LNCaP clone FGC (cell line): ENCODE measurements at regions not wholly inside any gene's neighbourhood (a gene's known extent, or its start where the extent isn't known, plus 50 kb on each side); places are given as distances from the start of the nearest gene placed in this dataset.

Source experiments
- DNase-seq: peaks from one replicate; pipeline ENCODE4 v3.0.0-alpha.2; 2011; ENCODE audit warnings: low read depth
- H3K4me3 ChIP-seq: 2 replicates; pipeline ENCODE4 v1.5.1; 2011; ENCODE audit warnings: mild to moderate bottlenecking, low read depth, low read length, control low read depth
- TF ChIP-seq, protein P1 (sequence below): IDR thresholded peaks from 2 replicates; pipeline ENCODE4 v1.5.1; 2012; ENCODE audit warnings: mild to moderate bottlenecking; ENCODE audit not compliant: control insufficient read depth, insufficient read depth; ENCODE audit errors: extremely low read depth

DNA sequence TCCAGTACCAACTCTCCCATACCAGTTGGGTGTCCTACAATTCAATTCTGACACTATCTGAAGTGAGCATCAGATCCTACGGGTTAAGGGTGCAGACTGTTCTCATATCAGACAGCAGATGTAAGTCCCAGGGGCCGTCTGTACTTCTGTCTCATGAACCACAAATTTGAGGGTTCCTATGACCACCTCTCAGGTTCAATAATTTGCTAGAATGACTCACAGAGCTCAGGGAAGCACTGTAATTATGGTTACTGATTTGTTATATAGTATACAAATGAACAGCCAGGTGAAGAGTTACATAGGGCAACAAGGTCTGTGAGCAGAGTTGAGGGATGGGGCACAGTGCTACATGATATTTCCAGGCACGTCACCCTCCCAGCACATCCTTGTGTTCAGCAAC lies 499.1 kb downstream of the DMAC1 start:
- no peak overlapping the region for H3K4me3 ChIP-seq
- TF ChIP-seq, protein P1, sequence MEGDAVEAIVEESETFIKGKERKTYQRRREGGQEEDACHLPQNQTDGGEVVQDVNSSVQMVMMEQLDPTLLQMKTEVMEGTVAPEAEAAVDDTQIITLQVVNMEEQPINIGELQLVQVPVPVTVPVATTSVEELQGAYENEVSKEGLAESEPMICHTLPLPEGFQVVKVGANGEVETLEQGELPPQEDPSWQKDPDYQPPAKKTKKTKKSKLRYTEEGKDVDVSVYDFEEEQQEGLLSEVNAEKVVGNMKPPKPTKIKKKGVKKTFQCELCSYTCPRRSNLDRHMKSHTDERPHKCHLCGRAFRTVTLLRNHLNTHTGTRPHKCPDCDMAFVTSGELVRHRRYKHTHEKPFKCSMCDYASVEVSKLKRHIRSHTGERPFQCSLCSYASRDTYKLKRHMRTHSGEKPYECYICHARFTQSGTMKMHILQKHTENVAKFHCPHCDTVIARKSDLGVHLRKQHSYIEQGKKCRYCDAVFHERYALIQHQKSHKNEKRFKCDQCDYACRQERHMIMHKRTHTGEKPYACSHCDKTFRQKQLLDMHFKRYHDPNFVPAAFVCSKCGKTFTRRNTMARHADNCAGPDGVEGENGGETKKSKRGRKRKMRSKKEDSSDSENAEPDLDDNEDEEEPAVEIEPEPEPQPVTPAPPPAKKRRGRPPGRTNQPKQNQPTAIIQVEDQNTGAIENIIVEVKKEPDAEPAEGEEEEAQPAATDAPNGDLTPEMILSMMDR: no peak
- no peak for DNase-seq

GRCh38 chr9:7298123-7298522 lies 501.5 kb downstream of the DMAC1 start:
- no peak overlapping the region for H3K4me3 ChIP-seq

DNA sequence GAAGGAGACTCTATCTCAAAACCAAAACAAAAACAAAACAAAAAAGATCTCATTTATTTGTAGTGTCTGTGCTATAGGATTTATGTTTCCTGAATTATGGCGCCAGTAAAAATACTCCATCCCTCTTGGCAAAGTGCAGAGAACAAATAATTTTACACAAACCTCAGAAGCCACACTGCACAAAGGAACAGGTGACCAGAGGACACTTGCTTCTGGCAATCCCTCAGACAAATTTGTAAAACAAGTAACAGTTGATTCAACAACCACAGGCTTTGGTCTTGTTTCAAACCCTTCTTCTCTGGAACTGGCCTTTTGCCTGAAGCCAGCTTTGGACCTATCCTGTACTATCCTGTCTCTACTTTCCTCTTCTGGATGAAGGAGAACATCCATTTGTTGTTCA lies 502.1 kb downstream of the DMAC1 start:
- H3K4me3 ChIP-seq: no peak overlapping the region
- peak; percentile 50 for DNase-seq
- TF ChIP-seq, protein P1: no peak

More at GRCh38 chr9:7298123-7298522, 501.5 kb downstream of the DMAC1 start:
- DNase-seq: no peak
- TF ChIP-seq, protein P1: no peak

DNA sequence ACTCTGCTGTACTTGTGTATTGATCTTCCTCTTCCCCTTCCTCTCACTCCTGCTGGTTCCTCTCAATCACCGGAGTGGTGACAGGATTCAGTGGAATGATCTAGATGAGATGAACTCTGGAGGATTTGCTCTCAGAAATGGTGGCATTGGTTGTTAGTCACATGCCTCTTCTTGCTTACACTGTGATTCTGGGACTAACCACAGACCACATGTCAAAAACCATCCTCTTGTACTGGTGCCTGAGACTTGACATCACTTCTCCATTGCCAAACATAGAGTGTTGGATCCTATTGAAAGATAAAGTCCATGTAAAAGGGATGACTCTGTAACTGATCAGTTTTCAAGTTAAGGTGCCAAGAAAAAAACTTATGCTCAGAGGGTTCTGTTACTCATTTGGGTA lies 506.5 kb downstream of the DMAC1 start:
- TF ChIP-seq, protein P1: no peak
- no peak for DNase-seq
- H3K4me3 ChIP-seq: no peak overlapping the region

- TF ChIP-seq, protein P1: no peak
Measured at GRCh38 chr9:7289773-7290172, 509.8 kb downstream of the DMAC1 start.

GRCh38 chr9:7287986-7288385 lies 511.6 kb downstream of the DMAC1 start:
- no peak for DNase-seq
- H3K4me3 ChIP-seq: no peak overlapping the region
- TF ChIP-seq, protein P1: no peak

More at GRCh38 chr9:7289773-7290172, 509.8 kb downstream of the DMAC1 start:
- no peak overlapping the region for H3K4me3 ChIP-seq
- DNase-seq: no peak

GRCh38 chr9:7287065-7287464 lies 512.5 kb downstream of the DMAC1 start:
- DNase-seq: no peak
- TF ChIP-seq, protein P1: no peak
- no peak overlapping the region for H3K4me3 ChIP-seq
